ENCODE measurements at regions not wholly inside any gene's neighbourhood (a gene's known extent, or its start where the extent isn't known, plus 50 kb on each side); places are given as distances from the start of the nearest gene placed in this dataset.

GRCh38 chr11:28636566-28636965 lies 528.4 kb downstream of the METTL15 start:
- Histone ChIP-seq H3K9ac (ENCODE audit: low read depth in 1 of 3, low read length in 3 of 3) (no peak overlapping the region), H3K27me3 (ENCODE audit: control insufficient read depth in 3 of 3, insufficient read depth in 3 of 3, low read length in 3 of 3) (no peaks in the 10 kb centered on the region), H3K4me1 (ENCODE audit: control insufficient read depth in 3 of 3, insufficient read depth in 3 of 3, low read length in 3 of 3) (no peaks in the 10 kb centered on the region), H3K4me3 (ENCODE audit: low read length in 3 of 3) (no peak overlapping the region), H3K9me3 (ENCODE audit: control insufficient read depth in 3 of 3, low read length in 3 of 3) (peaks cover 0 to 2% (median 0%) of the 10 kb centered on the region in 3 donors), H3K27ac (ENCODE audit: low read depth, low read length) (no peak overlapping the region), H3K36me3 (ENCODE audit: control insufficient read depth in 3 of 3, insufficient read depth in 3 of 3, low read length in 3 of 3) (no peaks in the 10 kb centered on the region)

GRCh38 chr11:28636033-28636432 lies 527.8 kb downstream of the METTL15 start:
- H3K27me3 ChIP-seq (ENCODE audit: control insufficient read depth in 3 of 3, insufficient read depth in 3 of 3, low read length in 3 of 3) = no peaks in the 10 kb centered on the region

DNA sequence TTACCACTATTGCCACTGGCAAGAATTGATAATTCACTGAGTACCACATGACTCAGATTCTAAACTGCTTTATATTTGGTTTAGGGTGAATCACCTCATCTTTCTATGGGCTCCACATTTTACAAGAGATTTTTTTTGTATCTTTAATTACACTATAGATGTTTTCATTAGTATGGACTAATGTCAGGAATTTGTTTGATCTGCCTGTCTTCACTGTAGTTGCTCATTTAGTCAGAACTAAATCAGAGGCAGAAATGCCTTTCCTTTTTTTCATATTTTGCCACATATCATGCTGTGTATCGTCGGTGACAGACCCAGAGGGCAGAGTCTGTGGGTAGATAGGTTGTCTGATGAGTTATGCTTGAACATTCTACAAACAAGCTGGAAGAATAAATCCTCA lies 524.1 kb downstream of the METTL15 start:
- H3K9ac ChIP-seq (ENCODE audit: low read depth in 1 of 3, low read length in 3 of 3) = no peak overlapping the region
- H3K4me3 ChIP-seq (ENCODE audit: low read length in 3 of 3) = no peak overlapping the region
- no peak overlapping the region for H3K27ac ChIP-seq (ENCODE audit: low read depth, low read length)
- no peaks in the 10 kb centered on the region for H3K4me1 ChIP-seq (ENCODE audit: control insufficient read depth in 3 of 3, insufficient read depth in 3 of 3, low read length in 3 of 3)
- H3K36me3 ChIP-seq (ENCODE audit: control insufficient read depth in 3 of 3, insufficient read depth in 3 of 3, low read length in 3 of 3) = no peaks in the 10 kb centered on the region
- no peaks in the 10 kb centered on the region for H3K27me3 ChIP-seq (ENCODE audit: control insufficient read depth in 3 of 3, insufficient read depth in 3 of 3, low read length in 3 of 3)
- H3K9me3 ChIP-seq (ENCODE audit: control insufficient read depth in 3 of 3, low read length in 3 of 3) = no peaks in the 10 kb centered on the region

More at GRCh38 chr11:28636033-28636432, 527.8 kb downstream of the METTL15 start:
- H3K4me3 ChIP-seq (ENCODE audit: low read length in 3 of 3) = no peak overlapping the region
- no peak overlapping the region for H3K27ac ChIP-seq (ENCODE audit: low read depth, low read length)
- no peaks in the 10 kb centered on the region for H3K4me1 ChIP-seq (ENCODE audit: control insufficient read depth in 3 of 3, insufficient read depth in 3 of 3, low read length in 3 of 3)
- H3K36me3 ChIP-seq (ENCODE audit: control insufficient read depth in 3 of 3, insufficient read depth in 3 of 3, low read length in 3 of 3) = no peaks in the 10 kb centered on the region
- H3K9ac ChIP-seq (ENCODE audit: low read depth in 1 of 3, low read length in 3 of 3) = no peak overlapping the region
- peaks cover 0 to 2% (median 0%) of the 10 kb centered on the region in 3 donors for H3K9me3 ChIP-seq (ENCODE audit: control insufficient read depth in 3 of 3, low read length in 3 of 3)

DNA sequence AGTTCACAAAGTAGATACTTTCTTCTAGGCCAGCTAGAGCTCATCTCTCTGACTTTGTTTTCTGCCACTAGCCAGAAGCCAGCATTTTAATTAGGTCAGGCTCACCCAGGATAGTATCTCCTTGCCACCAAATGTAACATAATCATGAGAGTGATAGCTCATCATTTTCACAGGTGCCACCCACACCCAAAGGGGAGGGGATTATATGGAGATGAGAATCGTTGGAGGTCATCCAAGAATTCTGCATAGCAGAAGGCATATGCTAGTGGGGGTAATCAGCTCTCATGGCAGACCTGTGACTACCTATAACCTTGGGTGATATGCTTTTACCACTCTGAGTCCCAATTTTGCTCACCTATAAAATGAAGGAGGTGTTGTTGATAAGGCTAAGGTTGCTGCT lies 523.0 kb downstream of the METTL15 start:
- Histone ChIP-seq H3K9me3 (ENCODE audit: control insufficient read depth in 3 of 3, low read length in 3 of 3) (no peaks in the 10 kb centered on the region), H3K36me3 (ENCODE audit: control insufficient read depth in 3 of 3, insufficient read depth in 3 of 3, low read length in 3 of 3) (no peaks in the 10 kb centered on the region), H3K27ac (ENCODE audit: low read depth, low read length) (no peak overlapping the region), H3K27me3 (ENCODE audit: control insufficient read depth in 3 of 3, insufficient read depth in 3 of 3, low read length in 3 of 3) (no peaks in the 10 kb centered on the region), H3K4me3 (ENCODE audit: low read length in 3 of 3) (no peak overlapping the region), H3K9ac (ENCODE audit: low read depth in 1 of 3, low read length in 3 of 3) (no peak overlapping the region), H3K4me1 (ENCODE audit: control insufficient read depth in 3 of 3, insufficient read depth in 3 of 3, low read length in 3 of 3) (no peaks in the 10 kb centered on the region)

DNA sequence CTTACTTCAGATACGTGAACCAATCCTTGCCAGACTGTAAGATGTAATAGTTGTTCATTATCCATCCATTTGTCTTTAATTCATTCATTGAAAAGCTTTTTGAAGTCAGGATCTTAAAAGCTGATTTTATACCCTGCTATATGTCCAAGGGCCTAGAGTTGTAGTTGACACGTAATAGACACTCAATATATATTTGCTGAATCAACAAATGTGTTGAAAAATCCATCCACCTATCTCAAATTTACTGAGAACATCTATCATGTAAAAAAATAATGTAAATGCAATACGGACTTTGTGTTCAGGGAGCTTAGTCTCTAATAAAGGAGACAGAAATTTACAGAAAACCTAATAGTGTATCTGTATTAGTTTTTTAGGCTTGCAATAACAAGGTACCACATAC lies 521.0 kb downstream of the METTL15 start:
- H3K9me3 ChIP-seq (ENCODE audit: control insufficient read depth in 3 of 3, low read length in 3 of 3) = no peaks in the 10 kb centered on the region
- no peak overlapping the region for H3K9ac ChIP-seq (ENCODE audit: low read depth in 1 of 3, low read length in 3 of 3)
- no peak overlapping the region for H3K27ac ChIP-seq (ENCODE audit: low read depth, low read length)
- no peaks in the 10 kb centered on the region for H3K27me3 ChIP-seq (ENCODE audit: control insufficient read depth in 3 of 3, insufficient read depth in 3 of 3, low read length in 3 of 3)
- H3K4me3 ChIP-seq (ENCODE audit: low read length in 3 of 3) = no peak overlapping the region
- H3K36me3 ChIP-seq (ENCODE audit: control insufficient read depth in 3 of 3, insufficient read depth in 3 of 3, low read length in 3 of 3) = no peaks in the 10 kb centered on the region
- no peaks in the 10 kb centered on the region for H3K4me1 ChIP-seq (ENCODE audit: control insufficient read depth in 3 of 3, insufficient read depth in 3 of 3, low read length in 3 of 3)

GRCh38 chr11:28628412-28628811 lies 520.2 kb downstream of the METTL15 start:
- Histone ChIP-seq H3K27ac (ENCODE audit: low read depth, low read length) (no peak overlapping the region), H3K4me1 (ENCODE audit: control insufficient read depth in 3 of 3, insufficient read depth in 3 of 3, low read length in 3 of 3) (no peaks in the 10 kb centered on the region), H3K4me3 (ENCODE audit: low read length in 3 of 3) (no peak overlapping the region), H3K9ac (ENCODE audit: low read depth in 1 of 3, low read length in 3 of 3) (no peak overlapping the region), H3K9me3 (ENCODE audit: control insufficient read depth in 3 of 3, low read length in 3 of 3) (no peaks in the 10 kb centered on the region), H3K27me3 (ENCODE audit: control insufficient read depth in 3 of 3, insufficient read depth in 3 of 3, low read length in 3 of 3) (no peaks in the 10 kb centered on the region), H3K36me3 (ENCODE audit: control insufficient read depth in 3 of 3, insufficient read depth in 3 of 3, low read length in 3 of 3) (no peaks in the 10 kb centered on the region)

DNA sequence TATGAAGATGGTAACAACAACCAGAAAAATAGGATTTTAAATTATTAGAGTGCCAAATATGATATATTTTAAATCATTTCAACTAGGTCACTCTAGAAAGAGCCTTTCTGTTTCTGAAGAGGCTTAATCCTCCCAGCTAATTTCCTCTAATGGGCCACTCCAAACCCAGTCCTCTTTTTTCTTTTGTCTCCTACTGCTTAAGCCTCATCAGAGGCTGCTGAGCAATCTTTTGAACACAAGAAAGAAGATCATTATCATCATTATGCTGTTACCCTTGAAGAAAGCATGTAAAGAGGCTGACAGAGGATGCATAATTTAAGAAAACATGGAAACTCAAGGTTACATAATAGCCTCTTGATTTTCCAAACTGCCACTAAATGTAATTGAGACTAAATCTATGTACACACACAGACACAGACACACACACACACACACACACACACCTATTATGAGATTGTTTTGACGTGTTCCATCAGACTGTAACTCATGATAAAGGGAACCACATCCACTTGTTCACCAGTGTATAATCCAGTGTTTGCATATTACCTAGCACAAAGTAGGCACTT lies 519.6 kb downstream of the METTL15 start:
- no peaks in the 10 kb centered on the region for H3K36me3 ChIP-seq (ENCODE audit: control insufficient read depth in 3 of 3, insufficient read depth in 3 of 3, low read length in 3 of 3)
- no peaks in the 10 kb centered on the region for H3K27me3 ChIP-seq (ENCODE audit: control insufficient read depth in 3 of 3, insufficient read depth in 3 of 3, low read length in 3 of 3)
- H3K27ac ChIP-seq (ENCODE audit: low read depth, low read length) = no peak overlapping the region
- H3K9ac ChIP-seq (ENCODE audit: low read depth in 1 of 3, low read length in 3 of 3) = no peak overlapping the region
- no peak overlapping the region for H3K4me3 ChIP-seq (ENCODE audit: low read length in 3 of 3)
- no peaks in the 10 kb centered on the region for H3K4me1 ChIP-seq (ENCODE audit: control insufficient read depth in 3 of 3, insufficient read depth in 3 of 3, low read length in 3 of 3)
- H3K9me3 ChIP-seq (ENCODE audit: control insufficient read depth in 3 of 3, low read length in 3 of 3) = no peaks in the 10 kb centered on the region

- no peak overlapping the region for H3K9ac ChIP-seq (ENCODE audit: low read depth in 1 of 3, low read length in 3 of 3)
- H3K4me3 ChIP-seq (ENCODE audit: low read length in 3 of 3) = no peak overlapping the region
- no peaks in the 10 kb centered on the region for H3K27me3 ChIP-seq (ENCODE audit: control insufficient read depth in 3 of 3, insufficient read depth in 3 of 3, low read length in 3 of 3)
- H3K4me1 ChIP-seq (ENCODE audit: control insufficient read depth in 3 of 3, insufficient read depth in 3 of 3, low read length in 3 of 3) = no peaks in the 10 kb centered on the region
- no peaks in the 10 kb centered on the region for H3K9me3 ChIP-seq (ENCODE audit: control insufficient read depth in 3 of 3, low read length in 3 of 3)
- H3K27ac ChIP-seq (ENCODE audit: low read depth, low read length) = no peak overlapping the region
- H3K36me3 ChIP-seq (ENCODE audit: control insufficient read depth in 3 of 3, insufficient read depth in 3 of 3, low read length in 3 of 3) = no peaks in the 10 kb centered on the region
These were observed 517.3 kb downstream of the METTL15 start for GRCh38 chr11:28625532-28625931.

- H3K27me3 ChIP-seq (ENCODE audit: control insufficient read depth in 3 of 3, insufficient read depth in 3 of 3, low read length in 3 of 3) = no peaks in the 10 kb centered on the region
- H3K4me1 ChIP-seq (ENCODE audit: control insufficient read depth in 3 of 3, insufficient read depth in 3 of 3, low read length in 3 of 3) = no peaks in the 10 kb centered on the region
- no peaks in the 10 kb centered on the region for H3K9me3 ChIP-seq (ENCODE audit: control insufficient read depth in 3 of 3, low read length in 3 of 3)
- no peak overlapping the region for H3K9ac ChIP-seq (ENCODE audit: low read depth in 1 of 3, low read length in 3 of 3)
- no peak overlapping the region for H3K27ac ChIP-seq (ENCODE audit: low read depth, low read length)
- H3K4me3 ChIP-seq (ENCODE audit: low read length in 3 of 3) = peak overlapping the region; percentile 13 to 61 (median 23)
- no peaks in the 10 kb centered on the region for H3K36me3 ChIP-seq (ENCODE audit: control insufficient read depth in 3 of 3, insufficient read depth in 3 of 3, low read length in 3 of 3)
These were observed 513.6 kb downstream of the METTL15 start for GRCh38 chr11:28621753-28622152.

DNA sequence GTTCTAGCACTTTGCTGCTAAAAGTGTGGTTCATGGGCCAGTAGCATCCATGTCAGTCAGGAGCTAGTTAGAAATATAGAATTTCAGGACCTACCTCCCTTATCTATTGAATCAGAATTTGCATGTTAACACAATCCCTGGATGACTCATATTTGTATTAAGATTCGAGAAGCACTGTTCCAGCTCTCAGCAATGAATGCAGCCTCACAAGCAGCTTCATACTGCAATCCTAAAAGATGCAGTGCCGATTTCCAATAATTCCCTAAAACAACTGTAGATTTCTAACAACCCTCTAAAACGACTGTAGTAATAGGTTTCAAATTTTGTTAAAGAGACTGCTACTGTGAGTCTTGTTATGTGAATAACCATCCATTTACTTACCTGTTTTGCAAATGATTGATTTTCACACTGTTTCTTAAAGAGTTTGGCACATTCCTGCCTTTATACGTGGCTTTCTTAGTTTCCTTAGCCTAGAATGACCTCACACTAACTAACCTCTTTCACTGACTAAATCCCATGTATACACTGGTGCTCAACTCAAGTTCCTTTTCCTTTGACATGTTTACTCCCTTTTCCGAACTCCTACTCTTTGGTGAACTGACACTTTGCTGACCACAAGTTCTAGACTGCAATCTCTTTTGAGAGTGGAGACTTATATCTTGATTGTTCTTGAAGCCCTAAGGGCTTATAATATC lies 511.8 kb downstream of the METTL15 start:
- Histone ChIP-seq H3K9me3 (ENCODE audit: control insufficient read depth in 3 of 3, low read length in 3 of 3) (no peaks in the 10 kb centered on the region), H3K4me1 (ENCODE audit: control insufficient read depth in 3 of 3, insufficient read depth in 3 of 3, low read length in 3 of 3) (no peaks in the 10 kb centered on the region), H3K36me3 (ENCODE audit: control insufficient read depth in 3 of 3, insufficient read depth in 3 of 3, low read length in 3 of 3) (no peaks in the 10 kb centered on the region), H3K27ac (ENCODE audit: low read depth, low read length) (no peak overlapping the region), H3K9ac (ENCODE audit: low read depth in 1 of 3, low read length in 3 of 3) (no peak overlapping the region), H3K27me3 (ENCODE audit: control insufficient read depth in 3 of 3, insufficient read depth in 3 of 3, low read length in 3 of 3) (no peaks in the 10 kb centered on the region), H3K4me3 (ENCODE audit: low read length in 3 of 3) (no peak overlapping the region)
